Smooth muscle cell (in vitro differentiated cells): ENCODE measurements at regions not wholly inside any gene's neighbourhood (a gene's known extent, or its start where the extent isn't known, plus 50 kb on each side); places are given as distances from the start of the nearest gene placed in this dataset.

Experiments used
- DNase-seq: peaks from one replicate; lab custom pipeline; 2025; ENCODE audit not compliant: unreplicated experiment; lab: John Stamatoyannopoulos, UW
- H2AFZ ChIP-seq: fragments of 200-600 bp; sonication (generic); 2 replicates; pipeline ENCODE4 v1.6.0; 2016; ENCODE audit warnings: antibody characterized with exemption, low read depth, mild to moderate bottlenecking
- H3F3A ChIP-seq: fragments of 200-600 bp; sonication (generic); 2 replicates; pipeline ENCODE4 v1.6.0; 2017; ENCODE audit warnings: antibody characterized with exemption, low read depth
- H3K27ac ChIP-seq: fragments of 200-600 bp; sonication (generic); 2 replicates; pipeline ENCODE4 v1.5.1; 2016; ENCODE audit warnings: low read depth, mild to moderate bottlenecking
- H3K27me3 ChIP-seq: fragments of 200-600 bp; sonication (generic); 2 replicates; pipeline ENCODE4 v1.6.1; 2016; ENCODE audit warnings: low read depth, mild to moderate bottlenecking
- H3K36me3 ChIP-seq: fragments of 200-600 bp; sonication (generic); 2 replicates; pipeline ENCODE4 v1.5.1; 2016; ENCODE audit warnings: low read depth
- H3K4me1 ChIP-seq: fragments of 200-600 bp; sonication (generic); 2 replicates; pipeline ENCODE4 v1.5.1; 2016; ENCODE audit warnings: low read depth
- H3K4me2 ChIP-seq: fragments of 200-600 bp; sonication (generic); 2 replicates; pipeline ENCODE4 v1.6.0; 2016; ENCODE audit warnings: mild to moderate bottlenecking
- H3K4me3 ChIP-seq: fragments of 200-600 bp; sonication (generic); 2 replicates; pipeline ENCODE4 v1.5.1; 2016; ENCODE audit warnings: mild to moderate bottlenecking
- H3K79me2 ChIP-seq: fragments of 200-600 bp; sonication (generic); 2 replicates; pipeline ENCODE4 v1.6.0; 2016; ENCODE audit warnings: low read depth, mild to moderate bottlenecking
- H3K9ac ChIP-seq: fragments of 200-600 bp; sonication (generic); 2 replicates; pipeline ENCODE4 v1.6.0; 2016; ENCODE audit warnings: low read depth
- H3K9me3 ChIP-seq: fragments of 200-600 bp; sonication (generic); replicated peaks from 2 replicates; pipeline ENCODE4 v1.5.1; 2016; ENCODE audit warnings: low read depth
- H4K20me1 ChIP-seq: fragments of 200-600 bp; sonication (generic); 2 replicates; pipeline ENCODE4 v1.6.0; 2016; ENCODE audit warnings: low read depth
- WGBS: methylation state at CpG from one replicate; pipeline ENCODE4 v1.1.7; 2016; ENCODE audit warnings: low lambda C conversion rate; 5-methylcytosine and 5-hydroxymethylcytosine counted together
- TF ChIP-seq, protein P1 (sequence below): fragments of 200-600 bp; sonication (generic); IDR thresholded peaks from 2 replicates; pipeline ENCODE4 v1.5.1; 2017; ENCODE audit warnings: borderline replicate concordance, mild to moderate bottlenecking, antibody characterized with exemption; ENCODE audit not compliant: insufficient read depth, poor library complexity, severe bottlenecking

DNA sequence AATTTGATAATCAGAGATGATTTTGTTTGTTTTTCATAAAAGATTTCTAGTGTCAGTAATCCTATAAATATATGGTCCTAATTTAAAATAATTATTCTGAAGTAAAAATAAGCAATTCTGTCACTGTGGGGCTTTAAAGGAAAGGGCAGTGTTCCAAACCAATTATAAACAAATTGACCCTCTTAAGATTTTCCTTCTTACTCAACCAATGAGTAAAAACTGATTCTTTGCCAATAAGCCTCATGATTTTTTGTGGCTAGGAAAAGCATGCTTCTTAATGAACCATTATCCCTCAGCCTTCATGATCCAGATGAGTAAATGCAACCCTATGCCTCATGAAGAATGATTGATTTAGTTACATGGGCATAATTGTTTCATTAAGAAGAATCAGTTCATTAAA is 1010.4 kb downstream of the ADGRL3 start:
- H3K9ac ChIP-seq: no peak overlapping the region
- H3K27me3 ChIP-seq: no peaks in the 10 kb centered on the region
- no peaks in the 10 kb centered on the region for H3F3A ChIP-seq
- H3K4me2 ChIP-seq: no peak overlapping the region
- TF ChIP-seq, protein P1, sequence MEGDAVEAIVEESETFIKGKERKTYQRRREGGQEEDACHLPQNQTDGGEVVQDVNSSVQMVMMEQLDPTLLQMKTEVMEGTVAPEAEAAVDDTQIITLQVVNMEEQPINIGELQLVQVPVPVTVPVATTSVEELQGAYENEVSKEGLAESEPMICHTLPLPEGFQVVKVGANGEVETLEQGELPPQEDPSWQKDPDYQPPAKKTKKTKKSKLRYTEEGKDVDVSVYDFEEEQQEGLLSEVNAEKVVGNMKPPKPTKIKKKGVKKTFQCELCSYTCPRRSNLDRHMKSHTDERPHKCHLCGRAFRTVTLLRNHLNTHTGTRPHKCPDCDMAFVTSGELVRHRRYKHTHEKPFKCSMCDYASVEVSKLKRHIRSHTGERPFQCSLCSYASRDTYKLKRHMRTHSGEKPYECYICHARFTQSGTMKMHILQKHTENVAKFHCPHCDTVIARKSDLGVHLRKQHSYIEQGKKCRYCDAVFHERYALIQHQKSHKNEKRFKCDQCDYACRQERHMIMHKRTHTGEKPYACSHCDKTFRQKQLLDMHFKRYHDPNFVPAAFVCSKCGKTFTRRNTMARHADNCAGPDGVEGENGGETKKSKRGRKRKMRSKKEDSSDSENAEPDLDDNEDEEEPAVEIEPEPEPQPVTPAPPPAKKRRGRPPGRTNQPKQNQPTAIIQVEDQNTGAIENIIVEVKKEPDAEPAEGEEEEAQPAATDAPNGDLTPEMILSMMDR: no peak
- no peaks in the 10 kb centered on the region for H3K4me1 ChIP-seq
- H3K4me3 ChIP-seq: no peak overlapping the region
- no peak overlapping the region for H2AFZ ChIP-seq
- no peaks in the 10 kb centered on the region for H3K36me3 ChIP-seq
- no peaks in the 10 kb centered on the region for H4K20me1 ChIP-seq
- no peaks in the 10 kb centered on the region for H3K9me3 ChIP-seq
- no peaks in the 10 kb centered on the region for H3K79me2 ChIP-seq
- H3K27ac ChIP-seq: no peak overlapping the region
- no peak for DNase-seq

DNA sequence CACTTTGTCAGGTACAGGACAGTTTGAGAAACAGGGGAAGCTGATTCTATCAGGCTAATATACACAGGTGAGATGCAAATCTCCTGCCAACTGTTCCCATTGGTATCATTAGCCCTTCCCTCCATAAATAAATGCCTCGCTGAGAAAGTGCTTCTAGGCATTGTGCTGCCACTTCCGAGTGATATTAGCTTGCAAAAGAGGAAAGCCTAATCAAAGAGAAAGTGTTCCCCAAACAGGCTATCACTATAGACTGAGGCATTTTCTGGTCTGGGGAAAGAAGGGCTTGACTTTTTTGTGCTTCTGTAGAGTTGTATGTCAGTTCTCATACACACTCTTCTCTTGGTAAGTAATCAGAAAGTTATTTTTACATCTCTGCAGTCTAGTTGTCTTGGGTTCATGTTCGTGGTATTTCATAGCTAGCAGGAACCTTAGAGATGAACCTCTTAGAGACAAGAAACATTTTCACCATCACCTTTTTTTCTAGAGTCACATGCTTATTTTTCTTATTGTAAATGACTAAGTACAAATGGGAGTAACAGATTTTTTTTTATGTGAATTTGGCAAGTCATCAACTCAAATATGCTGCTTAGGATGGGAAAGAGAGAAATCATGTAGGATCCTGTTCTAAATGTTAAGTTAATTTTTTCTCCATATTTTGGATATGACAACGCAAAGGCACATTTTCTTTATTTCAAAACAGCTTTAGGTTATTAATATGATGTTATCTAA is 1009.8 kb downstream of the ADGRL3 start:
- Histone ChIP-seq H3K79me2 (no peaks in the 10 kb centered on the region), H3K36me3 (no peaks in the 10 kb centered on the region), H3K4me2 (no peak overlapping the region), H3K4me1 (no peaks in the 10 kb centered on the region), H3K9me3 (no peaks in the 10 kb centered on the region), H3K4me3 (no peak overlapping the region), H3K27ac (no peak overlapping the region), H3K27me3 (no peaks in the 10 kb centered on the region), H3K9ac (no peak overlapping the region), H3F3A (no peaks in the 10 kb centered on the region), H2AFZ (no peak overlapping the region), H4K20me1 (no peaks in the 10 kb centered on the region)
- 75% methylated on average over 4 of the region's 4 CpGs for WGBS
- TF ChIP-seq, protein P1: no peak
- no peak for DNase-seq

DNA sequence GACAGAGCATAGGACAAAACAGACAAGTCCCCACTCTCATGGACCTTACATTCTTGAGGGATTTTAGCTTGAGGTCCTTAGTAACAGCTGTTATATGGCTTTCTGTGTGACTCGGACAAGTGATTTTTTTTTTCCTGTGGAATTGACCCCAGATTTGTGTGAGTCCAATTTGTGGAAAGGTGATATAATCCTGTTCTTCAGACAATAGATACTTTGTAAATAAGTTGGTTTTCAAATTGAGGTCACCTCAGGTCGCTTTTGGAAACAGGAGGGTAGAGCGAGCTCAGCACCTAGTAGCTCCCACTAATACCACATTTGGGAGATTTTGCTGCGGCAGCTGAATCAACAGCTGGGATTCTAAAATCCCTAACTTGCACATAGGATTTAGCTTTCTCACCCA is 1008.8 kb downstream of the ADGRL3 start:
- Histone ChIP-seq H4K20me1 (no peaks in the 10 kb centered on the region), H3K36me3 (no peaks in the 10 kb centered on the region), H3K4me2 (no peak overlapping the region), H3K79me2 (no peaks in the 10 kb centered on the region), H3K27me3 (no peaks in the 10 kb centered on the region), H2AFZ (no peak overlapping the region), H3K9ac (no peak overlapping the region), H3K4me1 (no peaks in the 10 kb centered on the region), H3K4me3 (no peak overlapping the region), H3F3A (no peaks in the 10 kb centered on the region), H3K27ac (no peak overlapping the region), H3K9me3 (no peaks in the 10 kb centered on the region)
- TF ChIP-seq, protein P1: no peak
- 95% methylated on average over 4 of the region's 4 CpGs for WGBS
- DNase-seq: no peak

DNA sequence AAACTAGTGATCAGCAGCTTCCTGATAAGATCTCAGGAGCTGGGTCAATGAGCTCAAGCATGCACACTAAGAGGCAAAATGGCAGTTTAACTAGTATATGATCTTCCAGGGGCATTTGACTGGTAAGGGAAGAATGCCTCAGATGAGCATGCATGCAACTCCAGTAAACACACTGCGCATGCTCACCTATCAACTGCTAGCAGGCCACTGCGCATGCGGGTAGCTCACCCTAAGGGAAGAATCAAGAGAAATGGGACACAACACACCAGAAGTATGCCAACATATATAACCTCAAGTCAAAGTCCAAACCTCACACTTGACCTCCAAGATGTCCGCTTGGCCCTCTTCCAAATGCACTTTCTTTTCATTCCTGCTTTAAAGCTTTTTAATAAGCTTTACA is 1004.0 kb downstream of the ADGRL3 start:
- Histone ChIP-seq H3K27me3 (no peaks in the 10 kb centered on the region), H3K79me2 (no peaks in the 10 kb centered on the region), H3K4me1 (no peaks in the 10 kb centered on the region), H3K27ac (no peak overlapping the region), H2AFZ (no peak overlapping the region), H3K4me2 (no peak overlapping the region), H3K36me3 (no peaks in the 10 kb centered on the region), H4K20me1 (no peaks in the 10 kb centered on the region), H3K4me3 (no peak overlapping the region), H3F3A (no peaks in the 10 kb centered on the region), H3K9me3 (no peaks in the 10 kb centered on the region), H3K9ac (no peak overlapping the region)
- WGBS: 98% methylated on average over 4 of the region's 4 CpGs
- TF ChIP-seq, protein P1: no peak
- no peak for DNase-seq
